Left lung (tissue), 4 donors: ENCODE measurements at regions not wholly inside any gene's neighbourhood (a gene's known extent, or its start where the extent isn't known, plus 50 kb on each side); places are given as distances from the start of the nearest gene placed in this dataset.

Experiments used
- ATAC-seq: fragments of 200-7000 bp; cut with Tn5 transposase; one replicate; pipeline ENCODE4 v1.9.1; 2020; ENCODE audit warnings: moderate library complexity
- DNase-seq, 4 donors: peaks; one replicate each; pipeline ENCODE4 v3.0.0-alpha.2; 2013 to 2020
- H3K27ac ChIP-seq, 2 donors: fragments of 200-600 bp; sonication (generic) in 1 of 2; one replicate each; pipeline versions ENCODE4 v1.5.0 to v1.8.0; 2020 to 2021
- H3K27me3 ChIP-seq, 2 donors: fragments of 200-600 bp; sonication (generic) in 1 of 2; one replicate each; pipeline versions ENCODE4 v1.5.0 to v1.8.0; 2020 to 2021
- H3K36me3 ChIP-seq, 2 donors: fragments of 200-600 bp; sonication (generic) in 1 of 2; one replicate each; pipeline versions ENCODE4 v1.5.0 to v1.8.0; 2020 to 2021
- H3K4me1 ChIP-seq, 2 donors: fragments of 200-600 bp; one replicate each; pipeline ENCODE4 v1.8.0; 2021
- H3K4me3 ChIP-seq, 2 donors: fragments of 200-600 bp; sonication (generic) in 1 of 2; one replicate each; pipeline versions ENCODE4 v1.5.0 to v1.8.0; 2020 to 2021; ENCODE audit warnings: mild to moderate bottlenecking in 1 of 2
- H3K9me3 ChIP-seq, 2 donors: fragments of 200-600 bp; sonication (generic) in 1 of 2; one replicate each; pipeline versions ENCODE4 v1.5.0 to v1.8.0; 2020 to 2021
- CTCF ChIP-seq, 2 donors: fragments of 200-600 bp; sonication (generic) in 1 of 2; IDR thresholded peaks; one replicate each; pipeline versions ENCODE4 v1.5.0 to v1.8.0; 2021; ENCODE audit warnings: antibody characterized with exemption in 2 of 2
- intact Hi-C, 2 donors: fragments of 100-400 bp; cut with DNase I; formaldehyde crosslinking; loops; one replicate each; pipeline versions ENCODE4 v1.11.2 to v1.14.2; 2022
- donor health status: DM: no; HTN: yes; CAD: no.
- donor health status: DM: no; HTN: no; CAD: no.

GRCh38 chr1:38623529-38623928, 236.0 kb downstream of the RRAGC start:
- Histone ChIP-seq H3K4me3 (no peak overlapping the region), H3K4me1 (no peaks in the 10 kb centered on the region), H3K27me3 (peaks cover 0 to 6% of the 10 kb centered on the region in 2 donors), H3K27ac (no peak overlapping the region), H3K36me3 (no peaks in the 10 kb centered on the region), H3K9me3 (no peaks in the 10 kb centered on the region)
- DNase-seq (no peak), ATAC-seq (no peak)
- intact Hi-C loops = no loop called here
- no peak for TF ChIP-seq CTCF (IDR thresholded peaks at IDR 0.05)

GRCh38 chr1:38622197-38622596, 237.4 kb downstream of the RRAGC start:
- Histone ChIP-seq H3K27ac (no peak overlapping the region), H3K36me3 (no peaks in the 10 kb centered on the region), H3K27me3 (peaks cover 0 to 7% of the 10 kb centered on the region in 2 donors), H3K4me1 (no peaks in the 10 kb centered on the region), H3K4me3 (no peak overlapping the region), H3K9me3 (no peaks in the 10 kb centered on the region)
- no peak for DNase-seq
- intact Hi-C loops = no loop called here
- no peak for TF ChIP-seq CTCF (IDR thresholded peaks at IDR 0.05)
- ATAC-seq = no peak

- H3K4me3 ChIP-seq = no peak overlapping the region
- H3K27ac ChIP-seq = no peak overlapping the region
- no peaks in the 10 kb centered on the region for H3K36me3 ChIP-seq
- ATAC-seq (no peak), DNase-seq (no peak)
- H3K4me1 ChIP-seq = no peaks in the 10 kb centered on the region
- peaks cover 0 to 26% of the 10 kb centered on the region in 2 donors for H3K27me3 ChIP-seq
- no peak for TF ChIP-seq CTCF (IDR thresholded peaks at IDR 0.05)
- intact Hi-C loops = no loop called here
- peaks cover 0 to 3% of the 10 kb centered on the region in 2 donors for H3K9me3 ChIP-seq
These were observed 242.7 kb downstream of the RRAGC start for GRCh38 chr1:38616846-38617245.

GRCh38 chr1:38615680-38616079, 243.9 kb downstream of the RRAGC start:
- no peak for ATAC-seq
- intact Hi-C loops = no loop called here

GRCh38 chr1:38614861-38615260, 244.7 kb downstream of the RRAGC start:
- Histone ChIP-seq H3K36me3 (no peaks in the 10 kb centered on the region), H3K4me3 (no peak overlapping the region), H3K9me3 (peaks cover 0 to 3% of the 10 kb centered on the region in 2 donors), H3K4me1 (no peaks in the 10 kb centered on the region), H3K27ac (no peak overlapping the region), H3K27me3 (peaks cover 0 to 29% of the 10 kb centered on the region in 2 donors)
- intact Hi-C loops = no loop called here
- no peak for DNase-seq
- ATAC-seq = no peak
- TF ChIP-seq CTCF (IDR thresholded peaks at IDR 0.05) = no peak

More at GRCh38 chr1:38615680-38616079, 243.9 kb downstream of the RRAGC start:
- Histone ChIP-seq H3K4me1 (no peaks in the 10 kb centered on the region), H3K27me3 (peaks cover 0 to 29% of the 10 kb centered on the region in 2 donors), H3K27ac (no peak overlapping the region), H3K36me3 (no peaks in the 10 kb centered on the region), H3K4me3 (no peak overlapping the region), H3K9me3 (peaks cover 0 to 3% of the 10 kb centered on the region in 2 donors)
- TF ChIP-seq CTCF (IDR thresholded peaks at IDR 0.05) = no peak
- DNase-seq = no peak
